SK-N-SH (cell line): ENCODE measurements at regions not wholly inside any gene's neighbourhood (a gene's known extent, or its start where the extent isn't known, plus 50 kb on each side); places are given as distances from the start of the nearest gene placed in this dataset.

Source experiments
- CTCF ChIA-PET: fragments of 300-600, 350-600 bp; formaldehyde crosslinking; extraction: SDS; loops from one replicate; lab custom pipeline; 2021; lab: Yijun Ruan, JAX
- POLR2A ChIA-PET: fragments of 350-600 bp; sonication (Branson Sonifier 250); formaldehyde crosslinking; extraction: SDS; loops from one replicate; lab custom pipeline; 2020; ENCODE audit warnings: antibody characterized with exemption, inconsistent platforms; lab: Yijun Ruan, JAX
- DNase-seq: peaks from one replicate; pipeline ENCODE4 v3.0.0; 2012
- H2AFZ ChIP-seq: fragments of 200-600 bp; sonication (generic); 2 replicates; pipeline ENCODE4 v1.8.1; 2016; ENCODE audit warnings: antibody characterized with exemption, mild to moderate bottlenecking, low read depth
- H3F3A ChIP-seq: fragments of 200-600 bp; sonication (generic); replicated peaks from 2 replicates; pipeline ENCODE3; 2016; ENCODE audit warnings: antibody characterized with exemption, mild to moderate bottlenecking; ENCODE audit not compliant: insufficient read depth
- H3K27ac ChIP-seq, 2 experiments: fragments of 200-500 bp in 1 of 2; fragments of 200-600 bp in 1 of 2; sonication (Bioruptor generic) in 1 of 2; sonication (generic), shearing (Covaris generic) in 1 of 2; 2 replicates each; pipeline versions ENCODE4 v1.5.1 to v1.6.1; 2014 to 2016; ENCODE audit warnings: low read depth in 2 of 2, inconsistent platforms in 1 of 2, low read length in 1 of 2, mild to moderate bottlenecking in 1 of 2, mixed read lengths in 1 of 2
- H3K27me3 ChIP-seq: fragments of 200-600 bp; sonication (generic), shearing (Covaris generic); 2 replicates; pipeline ENCODE4 v1.6.1; 2016; ENCODE audit warnings: mixed run types; ENCODE audit not compliant: insufficient read depth
- H3K36me3 ChIP-seq, 2 experiments: fragments of 200-500 bp in 1 of 2; fragments of 200-600 bp in 1 of 2; sonication (Bioruptor generic) in 1 of 2; sonication (generic) in 1 of 2; replicated peaks in 1 of 2; 2 replicates each; pipeline versions ENCODE3 to v1.5.1; 2014 to 2016; ENCODE audit warnings: low read length in 1 of 2, mild to moderate bottlenecking in 1 of 2; ENCODE audit not compliant: insufficient read depth in 2 of 2, control insufficient read depth in 1 of 2
- H3K4me1 ChIP-seq, 2 experiments: fragments of 200-500 bp in 1 of 2; fragments of 200-600 bp in 1 of 2; sonication (Bioruptor generic) in 1 of 2; sonication (generic), shearing (Covaris generic) in 1 of 2; 2 replicates each; pipeline versions ENCODE4 v1.5.1 to v1.6.1; 2014 to 2016; ENCODE audit warnings: low read depth in 1 of 2, low read length in 1 of 2, mixed run types in 1 of 2; ENCODE audit not compliant: insufficient read depth in 2 of 2, control insufficient read depth in 1 of 2
- H3K4me2 ChIP-seq: fragments of 200-600 bp; sonication (generic), shearing (Covaris generic); 2 replicates; pipeline ENCODE4 v1.6.1; 2017; ENCODE audit warnings: mixed run types
- H3K4me3 ChIP-seq, 2 experiments: fragments of 200-500 bp in 1 of 2; fragments of 200-600 bp in 1 of 2; sonication (Bioruptor generic) in 1 of 2; sonication (generic), shearing (Covaris generic) in 1 of 2; 2 replicates each; pipeline versions ENCODE4 v1.5.1 to v1.8.1; 2014 to 2016; ENCODE audit warnings: low read depth in 2 of 2, inconsistent platforms in 1 of 2, low read length in 1 of 2, mild to moderate bottlenecking in 1 of 2, mixed read lengths in 1 of 2, moderate library complexity in 1 of 2
- H3K79me2 ChIP-seq: fragments of 200-600 bp; sonication (generic); 2 replicates; pipeline ENCODE4 v1.8.1; 2017; ENCODE audit warnings: mild to moderate bottlenecking; ENCODE audit not compliant: insufficient read depth
- H3K9ac ChIP-seq: fragments of 200-600 bp; sonication (generic); 2 replicates; pipeline ENCODE4 v1.6.1; 2017; ENCODE audit warnings: mixed run types
- H3K9me2 ChIP-seq: fragments of 200-600 bp; sonication (generic); 2 replicates; pipeline ENCODE4 v1.6.1; 2017; ENCODE audit warnings: mixed run types
- H3K9me3 ChIP-seq: fragments of 200-600 bp; sonication (generic); 2 replicates; pipeline ENCODE4 v1.6.1; 2017; ENCODE audit warnings: mixed run types, mild to moderate bottlenecking, moderate library complexity
- H4K20me1 ChIP-seq: fragments of 200-600 bp; sonication (generic); 2 replicates; pipeline ENCODE4 v1.6.1; 2017; ENCODE audit warnings: mild to moderate bottlenecking, mixed run types; ENCODE audit not compliant: insufficient read depth
- EP300 ChIP-seq, 2 experiments: IDR thresholded peaks; 2 replicates each; pipeline versions ENCODE4 v1.4.0 to v1.6.1; 2012; ENCODE audit warnings: borderline replicate concordance in 1 of 2, low read depth in 1 of 2, low read length in 1 of 2
- GABPA ChIP-seq: IDR thresholded peaks from 2 replicates; pipeline ENCODE4 v1.4.0; 2012; ENCODE audit warnings: low read depth, mild to moderate bottlenecking
- POLR2AphosphoS5 ChIP-seq: IDR thresholded peaks from 2 replicates; pipeline ENCODE4 v1.6.1; 2012; ENCODE audit warnings: low read depth, low read length
- WGBS: methylation state at CpG from one replicate; pipeline ENCODE4 v1.1.6; 2017; ENCODE audit warnings: low lambda C conversion rate; 5-methylcytosine and 5-hydroxymethylcytosine counted together
- TF ChIP-seq, protein P1 (sequence below): IDR thresholded peaks from 2 replicates; pipeline ENCODE4 v1.6.1; 2012; ENCODE audit warnings: mild to moderate bottlenecking, low read depth, low read length, moderate library complexity
- TF ChIP-seq, protein P2 (sequence below): IDR thresholded peaks from 2 replicates; pipeline ENCODE4 v1.4.0; 2012; ENCODE audit warnings: low read depth

- TF ChIP-seq, protein P1, sequence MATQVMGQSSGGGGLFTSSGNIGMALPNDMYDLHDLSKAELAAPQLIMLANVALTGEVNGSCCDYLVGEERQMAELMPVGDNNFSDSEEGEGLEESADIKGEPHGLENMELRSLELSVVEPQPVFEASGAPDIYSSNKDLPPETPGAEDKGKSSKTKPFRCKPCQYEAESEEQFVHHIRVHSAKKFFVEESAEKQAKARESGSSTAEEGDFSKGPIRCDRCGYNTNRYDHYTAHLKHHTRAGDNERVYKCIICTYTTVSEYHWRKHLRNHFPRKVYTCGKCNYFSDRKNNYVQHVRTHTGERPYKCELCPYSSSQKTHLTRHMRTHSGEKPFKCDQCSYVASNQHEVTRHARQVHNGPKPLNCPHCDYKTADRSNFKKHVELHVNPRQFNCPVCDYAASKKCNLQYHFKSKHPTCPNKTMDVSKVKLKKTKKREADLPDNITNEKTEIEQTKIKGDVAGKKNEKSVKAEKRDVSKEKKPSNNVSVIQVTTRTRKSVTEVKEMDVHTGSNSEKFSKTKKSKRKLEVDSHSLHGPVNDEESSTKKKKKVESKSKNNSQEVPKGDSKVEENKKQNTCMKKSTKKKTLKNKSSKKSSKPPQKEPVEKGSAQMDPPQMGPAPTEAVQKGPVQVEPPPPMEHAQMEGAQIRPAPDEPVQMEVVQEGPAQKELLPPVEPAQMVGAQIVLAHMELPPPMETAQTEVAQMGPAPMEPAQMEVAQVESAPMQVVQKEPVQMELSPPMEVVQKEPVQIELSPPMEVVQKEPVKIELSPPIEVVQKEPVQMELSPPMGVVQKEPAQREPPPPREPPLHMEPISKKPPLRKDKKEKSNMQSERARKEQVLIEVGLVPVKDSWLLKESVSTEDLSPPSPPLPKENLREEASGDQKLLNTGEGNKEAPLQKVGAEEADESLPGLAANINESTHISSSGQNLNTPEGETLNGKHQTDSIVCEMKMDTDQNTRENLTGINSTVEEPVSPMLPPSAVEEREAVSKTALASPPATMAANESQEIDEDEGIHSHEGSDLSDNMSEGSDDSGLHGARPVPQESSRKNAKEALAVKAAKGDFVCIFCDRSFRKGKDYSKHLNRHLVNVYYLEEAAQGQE, result no peak
- no peak for TF ChIP-seq GABPA
- TF ChIP-seq POLR2AphosphoS5, result no peak
Measured at GRCh38 chr17:79539944-79540705, 70.7 kb downstream of the RBFOX3 start (continued).

- POLR2A ChIA-PET, result no interaction called here
- Histone ChIP-seq H3K4me1 (peaks cover 0 to 37% of the 10 kb centered on the region in 2 experiments; a peak in 2 of 4 replicates), H3K4me2 (no peak overlapping the region), H2AFZ (no peak overlapping the region), H3F3A (no peaks in the 10 kb centered on the region), H3K9me2 (no peaks in the 10 kb centered on the region), H3K36me3 (no peaks in the 10 kb centered on the region), H3K9me3 (no peaks in the 10 kb centered on the region), H3K9ac (no peak overlapping the region), H3K4me3 (no peak overlapping the region), H3K27ac (no peak overlapping the region)
- 57% methylated on average over 6 of the region's 6 CpGs for WGBS
- TF ChIP-seq, protein P1, result no peak
- TF ChIP-seq, protein P2, sequence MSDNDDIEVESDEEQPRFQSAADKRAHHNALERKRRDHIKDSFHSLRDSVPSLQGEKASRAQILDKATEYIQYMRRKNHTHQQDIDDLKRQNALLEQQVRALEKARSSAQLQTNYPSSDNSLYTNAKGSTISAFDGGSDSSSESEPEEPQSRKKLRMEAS, result no peak
- no peak for TF ChIP-seq EP300 (IDR thresholded peaks at IDR 0.05; ENCODE audit: borderline replicate concordance in 1 of 2, low read depth in 1 of 2, low read length in 1 of 2)
- no peak for TF ChIP-seq POLR2AphosphoS5
- TF ChIP-seq, all 33 proteins: peak for 0
- no peaks in the 10 kb centered on the region for H4K20me1 ChIP-seq
- DNase-seq, result no peak
- CTCF ChIA-PET, result interaction anchor here (1.1 kb wide), 1 partner anchor 75 kb away, joined by 3 read pairs; no protein-coding TSS in a partner anchor
- no peaks in the 10 kb centered on the region for H3K79me2 ChIP-seq
- H3K27me3 ChIP-seq, result peaks cover 7% of the 10 kb centered on the region; the same call in 1 of the 2 replicates
Measured at GRCh38 chr17:79538291-79538690, 72.6 kb downstream of the RBFOX3 start.
